GM21529 (cell line): ENCODE measurements at regions not wholly inside any gene's neighbourhood (a gene's known extent, or its start where the extent isn't known, plus 50 kb on each side); places are given as distances from the start of the nearest gene placed in this dataset.

Experiments used
- ATAC-seq: cut with Tn5 transposase; IDR thresholded peaks from one replicate; pipeline ENCODE4 v1.9.1; 2021; ENCODE audit not compliant: unreplicated experiment

GRCh38 chr2:14543284-14543683 is 89.2 kb upstream of the LRATD1 start:
- ATAC-seq: no peak

- ATAC-seq: no peak
These were observed 88.3 kb upstream of the LRATD1 start for GRCh38 chr2:14544247-14544646.

GRCh38 chr2:14547830-14548229 is 84.7 kb upstream of the LRATD1 start:
- no peak for ATAC-seq

- no peak for ATAC-seq
These were observed 81.9 kb upstream of the LRATD1 start for GRCh38 chr2:14550658-14551057.

GRCh38 chr2:14551069-14551468 is 81.4 kb upstream of the LRATD1 start:
- ATAC-seq: no peak

GRCh38 chr2:14552286-14552685 is 80.2 kb upstream of the LRATD1 start:
- no peak for ATAC-seq

GRCh38 chr2:14552818-14553217 is 79.7 kb upstream of the LRATD1 start:
- no peak for ATAC-seq

- ATAC-seq: no peak
These were observed 77.5 kb upstream of the LRATD1 start for GRCh38 chr2:14554849-14555545.

- no peak for ATAC-seq
These were observed 75.4 kb upstream of the LRATD1 start for GRCh38 chr2:14557111-14557510.

- no peak for ATAC-seq
These were observed 74.6 kb upstream of the LRATD1 start for GRCh38 chr2:14557916-14558315.

- no peak for ATAC-seq
These were observed 74.1 kb upstream of the LRATD1 start for GRCh38 chr2:14558335-14558919.

GRCh38 chr2:14560716-14561115 is 71.8 kb upstream of the LRATD1 start:
- no peak for ATAC-seq

- ATAC-seq: no peak
These were observed 69.2 kb upstream of the LRATD1 start for GRCh38 chr2:14563324-14563723.

GRCh38 chr2:14565666-14566065 is 66.9 kb upstream of the LRATD1 start:
- ATAC-seq: no peak

GRCh38 chr2:14567561-14567960 is 65.0 kb upstream of the LRATD1 start:
- ATAC-seq: no peak

- ATAC-seq: no peak
These were observed 63.2 kb upstream of the LRATD1 start for GRCh38 chr2:14569294-14569693.

GRCh38 chr2:14572633-14573032 is 59.9 kb upstream of the LRATD1 start:
- no peak for ATAC-seq

- no peak for ATAC-seq
These were observed 54.7 kb upstream of the LRATD1 start for GRCh38 chr2:14577843-14578242.
